IMR-90 (cell line): ENCODE measurements at regions not wholly inside any gene's neighbourhood (a gene's known extent, or its start where the extent isn't known, plus 50 kb on each side); places are given as distances from the start of the nearest gene placed in this dataset.

Experiments
- ATAC-seq: fragments of 200-7000 bp; cut with Tn5 transposase; 2 replicates; pipeline ENCODE4 v1.9.1; 2020; ENCODE audit warnings: low read depth, mild to moderate bottlenecking, moderate library complexity
- BruUV-seq: library from RNA; stranded (reverse); fragments of 400-500 nt; replicated peaks from 2 replicates; lab custom pipeline; 2021; lab: Mats Ljungman, UMichigan
- CTCF ChIA-PET: fragments of 300-600 bp; formaldehyde crosslinking; extraction: SDS; loops from one replicate; lab custom pipeline; 2021; ENCODE audit warnings: antibody characterized with exemption; lab: Yijun Ruan, JAX
- POLR2A ChIA-PET: fragments of 300-600 bp; sonication (Branson Sonifier 250); formaldehyde crosslinking; loops from one replicate; lab custom pipeline; 2022; ENCODE audit warnings: antibody characterized with exemption; ENCODE audit not compliant: unreplicated experiment; lab: Charles Lee
- DNase-seq: peaks from one replicate; pipeline ENCODE4 v3.0.0; 2013
- H2AFZ ChIP-seq: replicated peaks from 2 replicates; pipeline ENCODE3; 2013; ENCODE audit warnings: low read length, mild to moderate bottlenecking; ENCODE audit not compliant: poor library complexity
- H2AK5ac ChIP-seq: 2 replicates; pipeline ENCODE4 v1.6.1; 2013; ENCODE audit warnings: low read depth, low read length, inconsistent platforms
- H2AK9ac ChIP-seq: replicated peaks from 2 replicates; pipeline ENCODE3; 2013; ENCODE audit warnings: mild to moderate bottlenecking, low read depth, low read length, moderate library complexity; ENCODE audit not compliant: poor library complexity
- H2BK120ac ChIP-seq: 2 replicates; pipeline ENCODE4 v1.6.1; 2013; ENCODE audit warnings: low read depth, low read length, inconsistent platforms
- H2BK15ac ChIP-seq: 3 replicates; pipeline ENCODE4 v1.6.1; 2013; ENCODE audit warnings: low read depth, low read length, inconsistent platforms
- H2BK20ac ChIP-seq: 2 replicates; pipeline ENCODE4 v1.6.1; 2013; ENCODE audit warnings: low read depth, mild to moderate bottlenecking, inconsistent platforms, low read length, moderate library complexity
- H2BK5ac ChIP-seq: 2 replicates; pipeline ENCODE4 v1.6.1; 2013; ENCODE audit warnings: mild to moderate bottlenecking, low read depth, low read length, inconsistent platforms; ENCODE audit not compliant: poor library complexity, severe bottlenecking
- H3K14ac ChIP-seq: replicated peaks from 2 replicates; pipeline ENCODE4 v1.6.1; 2013; ENCODE audit warnings: low read depth, low read length, inconsistent platforms
- H3K18ac ChIP-seq: 2 replicates; pipeline ENCODE4 v1.6.1; 2013; ENCODE audit warnings: low read depth, low read length, control low read depth
- H3K23ac ChIP-seq: 2 replicates; pipeline ENCODE4 v1.6.1; 2013; ENCODE audit warnings: low read depth, low read length, inconsistent platforms
- H3K27ac ChIP-seq: 2 replicates; pipeline ENCODE4 v1.5.1; 2013; ENCODE audit warnings: mild to moderate bottlenecking, control low read depth, low read length; ENCODE audit not compliant: insufficient read depth
- H3K27me3 ChIP-seq: 2 replicates; pipeline ENCODE4 v1.6.1; 2013; ENCODE audit warnings: low read length; ENCODE audit not compliant: control insufficient read depth, insufficient read depth
- H3K36me3 ChIP-seq: 2 replicates; pipeline ENCODE4 v1.6.1; 2013; ENCODE audit warnings: low read length, mixed read lengths; ENCODE audit not compliant: control insufficient read depth, insufficient read depth
- H3K4ac ChIP-seq: 2 replicates; pipeline ENCODE4 v1.6.1; 2013; ENCODE audit warnings: low read depth, low read length, inconsistent platforms
- H3K4me1 ChIP-seq: 2 replicates; pipeline ENCODE4 v1.6.1; 2013; ENCODE audit warnings: low read length, mixed read lengths; ENCODE audit not compliant: control insufficient read depth, insufficient read depth
- H3K4me2 ChIP-seq: 2 replicates; pipeline ENCODE4 v1.6.1; 2013; ENCODE audit warnings: low read depth, mild to moderate bottlenecking, control low read depth, low read length, moderate library complexity
- H3K4me3 ChIP-seq: 2 replicates; pipeline ENCODE4 v1.5.1; 2013; ENCODE audit warnings: low read depth, mild to moderate bottlenecking, control low read depth, low read length, moderate library complexity; ENCODE audit not compliant: insufficient read depth
- H3K56ac ChIP-seq: 2 replicates; pipeline ENCODE4 v1.6.1; 2013; ENCODE audit warnings: low read length, inconsistent platforms; ENCODE audit not compliant: insufficient read depth; ENCODE audit errors: extremely low read depth
- H3K79me1 ChIP-seq, 2 experiments: 2 replicates each; pipeline ENCODE4 v1.6.1; 2013; ENCODE audit warnings: low read length in 2 of 2, inconsistent platforms in 1 of 2, low read depth in 1 of 2
- H3K9ac ChIP-seq: 2 replicates; pipeline ENCODE4 v1.6.1; 2013; ENCODE audit warnings: low read depth, low read length, control low read depth
- H3K9me1 ChIP-seq: 2 replicates; pipeline ENCODE4 v1.6.1; 2013; ENCODE audit warnings: low read length, inconsistent platforms; ENCODE audit not compliant: insufficient read depth
- H3K9me3 ChIP-seq: 2 replicates; pipeline ENCODE4 v1.6.1; 2013; ENCODE audit warnings: low read length; ENCODE audit not compliant: control insufficient read depth, insufficient read depth
- H4K20me1 ChIP-seq: 2 replicates; pipeline ENCODE4 v1.6.1; 2013; ENCODE audit warnings: low read length, inconsistent platforms; ENCODE audit not compliant: insufficient read depth
- H4K5ac ChIP-seq: 2 replicates; pipeline ENCODE4 v1.6.1; 2013; ENCODE audit warnings: mild to moderate bottlenecking, low read depth, low read length, control low read depth
- H4K8ac ChIP-seq, 2 experiments: 2 replicates each; pipeline ENCODE4 v1.6.1; 2013; ENCODE audit warnings: low read depth in 2 of 2, low read length in 2 of 2, control low read depth in 1 of 2, inconsistent platforms in 1 of 2
- H4K91ac ChIP-seq: 2 replicates; pipeline ENCODE4 v1.6.1; 2013; ENCODE audit warnings: low read depth, low read length, inconsistent platforms; ENCODE audit not compliant: insufficient read depth
- BHLHE40 ChIP-seq: fragments of 150-350 bp; IDR thresholded peaks from 2 replicates; pipeline ENCODE4 v1.6.1; 2016; ENCODE audit warnings: mild to moderate bottlenecking, low read depth, low read length
- CEBPB ChIP-seq: IDR thresholded peaks from 2 replicates; pipeline ENCODE4 v1.6.1; 2012; ENCODE audit warnings: low read depth, low read length, improper control_type of control experiment
- CHD1 ChIP-seq: IDR thresholded peaks from 2 replicates; pipeline ENCODE4 v1.6.1; 2012; ENCODE audit warnings: low read depth, low read length, improper control_type of control experiment
- CTCF ChIP-seq: conservative IDR thresholded peaks from 2 replicates; pipeline ENCODE4 v1.5.1; 2012; ENCODE audit warnings: mild to moderate bottlenecking, low read depth, low read length, improper control_type of control experiment
- ELK1 ChIP-seq: fragments of 150-350 bp; IDR thresholded peaks from 2 replicates; pipeline ENCODE4 v1.6.1; 2016; ENCODE audit warnings: low read depth, mild to moderate bottlenecking, low read length, moderate library complexity, borderline replicate concordance
- FOS ChIP-seq: fragments of 150-350 bp; IDR thresholded peaks from 2 replicates; pipeline ENCODE4 v1.6.1; 2016; ENCODE audit warnings: low read depth, low read length
- MAFK ChIP-seq: IDR thresholded peaks from 2 replicates; pipeline ENCODE4 v1.6.1; 2012; ENCODE audit warnings: low read depth, low read length, improper control_type of control experiment
- MAZ ChIP-seq: IDR thresholded peaks from 2 replicates; pipeline ENCODE4 v1.6.1; 2012; ENCODE audit warnings: low read depth, mild to moderate bottlenecking, low read length, improper control_type of control experiment, moderate library complexity, borderline replicate concordance
- MXI1 ChIP-seq: IDR thresholded peaks from 2 replicates; pipeline ENCODE4 v1.6.1; 2012; ENCODE audit warnings: low read depth, mild to moderate bottlenecking, low read length, moderate library complexity, borderline replicate concordance
- NFE2L2 ChIP-seq: fragments of 150-350 bp; IDR thresholded peaks from 2 replicates; pipeline ENCODE4 v1.6.1; 2016; ENCODE audit warnings: low read depth, mild to moderate bottlenecking, low read length
- POLR2A ChIP-seq: IDR thresholded peaks from 2 replicates; pipeline ENCODE4 v1.6.1; 2012; ENCODE audit warnings: mild to moderate bottlenecking, low read depth, low read length
- RAD21 ChIP-seq: IDR thresholded peaks from 2 replicates; pipeline ENCODE4 v1.6.1; 2012; ENCODE audit warnings: low read length, improper control_type of control experiment
- RCOR1 ChIP-seq: IDR thresholded peaks from 2 replicates; pipeline ENCODE4 v1.6.1; 2012; ENCODE audit warnings: mild to moderate bottlenecking, low read length, improper control_type of control experiment; ENCODE audit not compliant: insufficient replicate concordance
- RFX5 ChIP-seq: IDR thresholded peaks from 2 replicates; pipeline ENCODE4 v1.8.0; 2012; ENCODE audit warnings: low read depth, mild to moderate bottlenecking, low read length, moderate library complexity
- SMC3 ChIP-seq: fragments of 150-350 bp; IDR thresholded peaks from 2 replicates; pipeline ENCODE4 v1.6.1; 2016; ENCODE audit warnings: low read depth, mild to moderate bottlenecking, antibody characterized with exemption, low read length, moderate library complexity
- USF2 ChIP-seq: fragments of 150-350 bp; IDR thresholded peaks from 2 replicates; pipeline ENCODE4 v1.6.1; 2017; ENCODE audit warnings: mild to moderate bottlenecking, antibody characterized with exemption, low read length, low read depth
- WGBS, 2 experiments: methylation state at CpG; one replicate each; pipeline versions ENCODE4 v1.1.5 to v1.1.7; 2013; ENCODE audit warnings: missing lambda C conversion rate in 2 of 2; ENCODE audit not compliant: insufficient read length in 1 of 2; ENCODE audit errors: extremely low coverage in 2 of 2; 5-methylcytosine and 5-hydroxymethylcytosine counted together
- dilution Hi-C: fragments of 300-500 bp; cut with HindIII; formaldehyde crosslinking; loops from one replicate; pipeline ENCODE4 v1.14.3; 2018; ENCODE audit warnings: low sequenced_read_pairs; ENCODE audit not compliant: unreplicated experiment
- in situ Hi-C: fragments of 300-500 bp; cut with MboI; formaldehyde crosslinking; loops from 3 replicates; pipeline ENCODE4 v1.14.3; 2019; ENCODE audit warnings: low sequenced_read_pairs, inconsistent platforms, mixed read lengths
- intact Hi-C: fragments of 100-400 bp; cut with micrococcal nuclease; formaldehyde crosslinking; loops from 2 replicates; pipeline ENCODE4 v1.10.0; 2022

GRCh38 chr20:54806462-54806861, 331.1 kb downstream of the DOK5 start:
- Histone ChIP-seq H3K23ac (no peak overlapping the region), H3K4me2 (no peak overlapping the region), H3K4me1 (no peaks in the 10 kb centered on the region), H2BK15ac (no peak overlapping the region), H3K9ac (no peak overlapping the region), H2AK9ac (no peak overlapping the region), H3K18ac (no peak overlapping the region), H2BK120ac (no peak overlapping the region), H2BK5ac (no peak overlapping the region), H2AK5ac (no peak overlapping the region), H2AFZ (no peak overlapping the region), H3K27me3 (no peaks in the 10 kb centered on the region), H3K79me1 (no peaks in the 10 kb centered on the region), H3K9me1 (no peaks in the 10 kb centered on the region), H4K8ac (no peak overlapping the region), H3K14ac (no peak overlapping the region), H3K4ac (no peak overlapping the region), H3K56ac (no peak overlapping the region), H2BK20ac (no peak overlapping the region), H4K20me1 (no peaks in the 10 kb centered on the region), H3K9me3 (peaks cover 13% of the 10 kb centered on the region), H3K36me3 (no peaks in the 10 kb centered on the region), H4K91ac (no peak overlapping the region), H3K4me3 (no peak overlapping the region), H3K27ac (no peak overlapping the region), H4K5ac (no peak overlapping the region)
- ATAC-seq: no peak
- dilution Hi-C loops (no loop called here), intact Hi-C loops (no loop called here), in situ Hi-C loops (no loop called here)
- ChIA-PET POLR2A (no interaction called here), CTCF (no interaction called here)
- BruUV-seq: no TSS peak
- no peak for TF ChIP-seq CHD1
- TF ChIP-seq ELK1: no peak
- no peak for TF ChIP-seq SMC3
- TF ChIP-seq MXI1: no peak
- TF ChIP-seq NFE2L2: no peak
- TF ChIP-seq RAD21: no peak
- no peak for TF ChIP-seq CEBPB
- no peak for TF ChIP-seq RCOR1
- TF ChIP-seq FOS: no peak
- no peak for TF ChIP-seq BHLHE40
- TF ChIP-seq MAZ: no peak
- no peak for TF ChIP-seq POLR2A
- TF ChIP-seq USF2: no peak
- no peak for TF ChIP-seq RFX5
- TF ChIP-seq CTCF: no peak
- TF ChIP-seq MAFK: no peak
- no peak for DNase-seq
- no CpG with 5 or more reads among the region's 5 CpGs for WGBS, 2 experiments
